MM.1S (cell line): ENCODE measurements at regions not wholly inside any gene's neighbourhood (a gene's known extent, or its start where the extent isn't known, plus 50 kb on each side); places are given as distances from the start of the nearest gene placed in this dataset.

Source experiments
- DNase-seq: peaks from one replicate; pipeline ENCODE4 v3.0.0-alpha.2; 2015
- H2AFZ ChIP-seq: fragments of 300-600 bp; sonication (generic); 2 replicates; pipeline ENCODE4 v1.6.0; 2016; ENCODE audit warnings: antibody characterized with exemption, low read length
- H3F3A ChIP-seq: fragments of 300-600 bp; sonication (generic); 2 replicates; pipeline ENCODE4 v1.6.1; 2016; ENCODE audit warnings: mild to moderate bottlenecking, antibody characterized with exemption, low read length, moderate library complexity, mixed read lengths; ENCODE audit not compliant: insufficient read depth
- H3K27ac ChIP-seq: fragments of 300-600 bp; sonication (generic); 2 replicates; pipeline ENCODE4 v1.5.1; 2016; ENCODE audit warnings: mild to moderate bottlenecking, low read length
- H3K27me3 ChIP-seq: fragments of 300-600 bp; sonication (generic); replicated peaks from 2 replicates; pipeline ENCODE4 v1.6.0; 2016; ENCODE audit warnings: low read length; ENCODE audit not compliant: insufficient read depth
- H3K36me3 ChIP-seq: fragments of 300-600 bp; sonication (generic); replicated peaks from 2 replicates; pipeline ENCODE4 v1.6.1; 2016; ENCODE audit warnings: mild to moderate bottlenecking, low read length, mixed read lengths; ENCODE audit not compliant: insufficient read depth
- H3K4me1 ChIP-seq: fragments of 300-600 bp; sonication (generic); 2 replicates; pipeline ENCODE4 v1.6.1; 2016; ENCODE audit warnings: low read length, mixed read lengths
- H3K4me2 ChIP-seq: fragments of 300-600 bp; sonication (generic); 2 replicates; pipeline ENCODE4 v1.6.0; 2016; ENCODE audit warnings: low read depth, low read length
- H3K4me3 ChIP-seq: fragments of 300-600 bp; sonication (generic); 2 replicates; pipeline ENCODE4 v1.5.1; 2016; ENCODE audit warnings: low read length, mixed read lengths
- H3K79me2 ChIP-seq: fragments of 300-600 bp; sonication (generic); 2 replicates; pipeline ENCODE4 v1.6.1; 2016; ENCODE audit warnings: mixed run types, low read length, mixed read lengths
- H3K9ac ChIP-seq: fragments of 300-600 bp; sonication (generic); 2 replicates; pipeline ENCODE4 v1.6.1; 2016; ENCODE audit warnings: low read length, mixed read lengths
- H3K9me2 ChIP-seq: fragments of 300-600 bp; sonication (generic); replicated peaks from 2 replicates; pipeline ENCODE4 v1.6.1; 2016; ENCODE audit warnings: mild to moderate bottlenecking, low read length, mixed read lengths; ENCODE audit not compliant: insufficient read depth
- H3K9me3 ChIP-seq: fragments of 300-600 bp; sonication (generic); replicated peaks from 2 replicates; pipeline ENCODE4 v1.6.1; 2016; ENCODE audit warnings: mild to moderate bottlenecking, low read length, mixed read lengths; ENCODE audit not compliant: insufficient read depth
- H4K20me1 ChIP-seq: fragments of 300-600 bp; sonication (generic); 2 replicates; pipeline ENCODE4 v1.6.1; 2016; ENCODE audit warnings: mild to moderate bottlenecking, low read length, moderate library complexity, mixed read lengths; ENCODE audit not compliant: insufficient read depth
- CTCF ChIP-seq: fragments of 300-600 bp; sonication (generic); IDR thresholded peaks from 2 replicates; pipeline ENCODE4 v1.5.1; 2016; ENCODE audit warnings: antibody characterized with exemption, low read length, mixed read lengths
- EZH2 ChIP-seq: fragments of 300-600 bp; sonication (generic); optimal IDR thresholded peaks from 2 replicates; pipeline ENCODE3; 2017; ENCODE audit warnings: low read depth, mild to moderate bottlenecking, antibody characterized with exemption, low read length, mixed read lengths
- EZH2phosphoT487 ChIP-seq: fragments of 300-600 bp; sonication (generic); IDR thresholded peaks from 2 replicates; pipeline ENCODE4 v1.6.1; 2018; ENCODE audit warnings: antibody characterized with exemption, low read length

DNA sequence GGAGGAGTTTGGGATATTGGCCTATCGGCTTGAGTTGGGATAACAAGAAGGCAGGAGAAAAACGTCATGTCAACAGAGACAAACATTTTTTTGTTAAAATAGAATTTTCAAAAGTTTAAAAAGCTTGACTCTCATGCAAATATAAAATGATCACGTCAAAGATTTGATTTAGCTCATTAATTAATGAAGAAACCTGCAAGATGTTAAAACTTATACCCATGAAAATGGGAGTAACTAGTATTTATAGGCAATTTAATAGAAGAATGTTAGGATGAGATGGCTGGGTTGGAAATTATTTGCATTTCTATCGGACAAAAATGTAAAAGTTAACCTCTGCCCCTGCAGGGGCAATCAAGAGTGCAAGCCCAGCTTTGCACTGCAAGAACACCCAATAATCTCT, 184.6 kb upstream of the BCOR start:
- H3K4me2 ChIP-seq: no peak overlapping the region
- no peak overlapping the region for H2AFZ ChIP-seq
- no peaks in the 10 kb centered on the region for H3F3A ChIP-seq
- H3K9ac ChIP-seq: no peak overlapping the region
- H3K79me2 ChIP-seq: no peaks in the 10 kb centered on the region
- no peak overlapping the region for H3K4me3 ChIP-seq
- H3K4me1 ChIP-seq: no peaks in the 10 kb centered on the region
- H3K27me3 ChIP-seq: no peaks in the 10 kb centered on the region
- no peak overlapping the region for H3K27ac ChIP-seq
- TF ChIP-seq EZH2phosphoT487 (no peak), EZH2 (no peak), CTCF (no peak)
- H3K36me3 ChIP-seq: no peaks in the 10 kb centered on the region
- DNase-seq: no peak
- H3K9me2 ChIP-seq: no peaks in the 10 kb centered on the region
- no peaks in the 10 kb centered on the region for H4K20me1 ChIP-seq
- H3K9me3 ChIP-seq: no peaks in the 10 kb centered on the region

DNA sequence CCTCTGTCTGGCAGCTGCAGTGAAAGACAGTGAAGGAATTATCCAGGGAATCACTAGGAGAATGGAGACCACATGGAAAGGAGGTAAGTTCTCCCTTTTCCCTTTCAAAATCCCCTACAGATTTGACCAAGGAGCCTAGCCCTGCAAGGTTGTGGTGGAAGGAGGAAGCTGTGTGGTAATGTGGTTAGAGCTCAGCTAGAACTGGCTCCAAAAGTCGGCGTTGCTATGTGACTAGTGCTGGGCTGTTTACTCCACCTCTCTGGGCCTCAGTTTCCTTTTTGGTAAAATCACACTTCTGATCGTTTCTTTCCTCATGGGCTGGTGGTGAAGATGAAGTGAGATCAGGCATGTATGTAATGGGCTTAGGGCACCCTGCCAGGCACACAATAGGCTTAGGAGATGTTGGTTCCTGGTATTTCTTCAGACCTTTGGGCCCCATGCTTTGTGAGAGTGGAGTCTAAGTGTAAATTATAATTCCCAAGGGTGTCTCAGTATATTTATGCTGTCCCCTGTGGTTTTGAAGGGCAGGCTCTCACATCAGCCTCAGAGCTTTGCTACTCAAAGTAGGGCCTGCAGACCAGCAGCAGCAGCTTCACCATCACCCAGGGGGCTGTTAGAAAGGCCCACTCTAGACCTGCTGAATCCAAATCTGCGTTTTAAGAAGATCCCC, 183.7 kb upstream of the BCOR start:
- Histone ChIP-seq H3K4me1 (no peaks in the 10 kb centered on the region), H4K20me1 (no peaks in the 10 kb centered on the region), H3K79me2 (no peaks in the 10 kb centered on the region), H3K9ac (no peak overlapping the region), H3K27me3 (no peaks in the 10 kb centered on the region), H2AFZ (no peak overlapping the region), H3K9me2 (no peaks in the 10 kb centered on the region), H3F3A (no peaks in the 10 kb centered on the region), H3K4me2 (no peak overlapping the region), H3K36me3 (no peaks in the 10 kb centered on the region), H3K27ac (no peak overlapping the region), H3K9me3 (no peaks in the 10 kb centered on the region), H3K4me3 (no peak overlapping the region)
- TF ChIP-seq EZH2 (no peak), EZH2phosphoT487 (no peak), CTCF (no peak)
- no peak for DNase-seq

DNA sequence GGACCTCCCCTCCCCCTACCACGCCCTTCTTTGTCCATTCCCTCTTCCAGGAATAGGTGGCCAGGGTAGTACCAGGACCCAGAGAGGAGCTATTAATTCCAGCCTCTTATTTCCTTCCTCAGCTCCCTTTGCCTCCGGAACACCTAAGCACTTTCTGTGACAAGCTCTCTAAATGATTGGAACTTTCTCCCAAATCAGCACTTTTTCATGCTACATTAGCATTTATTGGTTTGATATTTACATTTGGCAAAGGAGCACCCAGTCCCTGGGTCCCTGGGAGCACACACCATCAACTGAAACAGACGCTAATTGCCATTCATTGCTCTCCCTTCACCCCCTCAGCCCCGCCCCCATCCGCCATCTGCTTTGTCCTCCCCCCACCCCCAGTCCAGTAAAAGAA, 182.0 kb upstream of the BCOR start:
- Histone ChIP-seq H3K9ac (no peak overlapping the region), H3K4me2 (no peak overlapping the region), H4K20me1 (no peaks in the 10 kb centered on the region)

More for the DNA sequence above, 182.0 kb upstream of the BCOR start:
- TF ChIP-seq EZH2phosphoT487 (no peak), CTCF (no peak), EZH2 (no peak)
- H3K4me1 ChIP-seq: no peaks in the 10 kb centered on the region
- no peaks in the 10 kb centered on the region for H3K27me3 ChIP-seq
- no peaks in the 10 kb centered on the region for H3K36me3 ChIP-seq
- no peaks in the 10 kb centered on the region for H3K9me2 ChIP-seq
- no peaks in the 10 kb centered on the region for H3K79me2 ChIP-seq
- H3F3A ChIP-seq: no peaks in the 10 kb centered on the region
- H3K27ac ChIP-seq: no peak overlapping the region
- H3K9me3 ChIP-seq: no peaks in the 10 kb centered on the region
- no peak overlapping the region for H2AFZ ChIP-seq
- H3K4me3 ChIP-seq: no peak overlapping the region
- DNase-seq: no peak
